B cell (primary cell): ENCODE measurements at regions not wholly inside any gene's neighbourhood (a gene's known extent, or its start where the extent isn't known, plus 50 kb on each side); places are given as distances from the start of the nearest gene placed in this dataset.

Experiments used
- ATAC-seq: fragments of 200-7000 bp; cut with Tn5 transposase; one replicate; pipeline ENCODE4 v1.10.0; 2021; ENCODE audit warnings: low read depth, mild to moderate bottlenecking, moderate number of reproducible peaks, moderate library complexity
- CTCF ChIA-PET: fragments of 350-600 bp; sonication (Branson Sonifier 250); formaldehyde crosslinking; loops from one replicate; lab custom pipeline; 2021; ENCODE audit warnings: antibody characterized with exemption, inconsistent platforms; lab: Charles Lee
- POLR2A ChIA-PET: fragments of 350-600 bp; sonication (Branson Sonifier 250); formaldehyde crosslinking; loops from one replicate; lab custom pipeline; 2021; ENCODE audit warnings: antibody characterized with exemption; lab: Charles Lee
- DNase-seq: peaks from one replicate; pipeline ENCODE4 v3.0.0; 2013
- H2AFZ ChIP-seq: 2 replicates; pipeline ENCODE4 v1.6.1; 2012; ENCODE audit warnings: mild to moderate bottlenecking, low read depth, low read length; ENCODE audit not compliant: insufficient read depth, poor library complexity, severe bottlenecking
- H3K27ac ChIP-seq, 2 donors: 1 replicate in 1 of 2; 2 replicates in 1 of 2; pipeline ENCODE4 v1.5.1; 2012 to 2013; ENCODE audit warnings: low read length in 2 of 2, mild to moderate bottlenecking in 2 of 2, moderate library complexity in 1 of 2
- H3K27me3 ChIP-seq, 4 experiments: fragments of 200-600 bp in 1 of 4; sonication (generic) in 1 of 4; replicated peaks in 1 of 4; 1 replicate in 2 of 4; 2 replicates in 2 of 4; pipeline versions ENCODE4 v1.6.1 to v1.7.0; 2013 to 2016; ENCODE audit warnings: low read length in 3 of 4, mild to moderate bottlenecking in 2 of 4, mixed read lengths in 1 of 4, moderate library complexity in 1 of 4; ENCODE audit not compliant: insufficient read depth in 4 of 4, control insufficient read depth in 3 of 4; ENCODE audit errors: control extremely low read depth in 1 of 4
- H3K36me3 ChIP-seq, 2 experiments: replicated peaks in 1 of 2; 1 replicate in 1 of 2; 2 replicates in 1 of 2; pipeline versions ENCODE4 v1.6.1 to v1.7.1; 2013; ENCODE audit warnings: low read length in 1 of 2; ENCODE audit not compliant: insufficient read depth in 2 of 2, control insufficient read depth in 1 of 2; ENCODE audit errors: control extremely low read depth in 1 of 2, extremely low read depth in 1 of 2
- H3K4me1 ChIP-seq, 2 donors: fragments of 200-600 bp in 1 of 2; sonication (generic) in 1 of 2; 1 replicate in 1 of 2; 2 replicates in 1 of 2; pipeline versions ENCODE4 v1.5.1 to v1.6.1; 2013 to 2017; ENCODE audit warnings: low read length in 2 of 2; ENCODE audit not compliant: control insufficient read depth in 2 of 2, insufficient read depth in 2 of 2
- H3K4me2 ChIP-seq: replicated peaks from 2 replicates; pipeline ENCODE3; 2012; ENCODE audit warnings: mild to moderate bottlenecking, low read depth, low read length; ENCODE audit not compliant: poor library complexity, severe bottlenecking
- H3K4me3 ChIP-seq, 5 experiments: fragments of 200-600 bp in 1 of 5; sonication (generic) in 1 of 5; 1 replicate in 3 of 5; 2 replicates in 2 of 5; pipeline versions ENCODE4 v1.5.1 to v1.7.0; 2011 to 2016; ENCODE audit warnings: low read length in 4 of 5, mild to moderate bottlenecking in 4 of 5, low read depth in 2 of 5, control low read depth in 1 of 5, moderate library complexity in 1 of 5; ENCODE audit not compliant: insufficient read depth in 1 of 5; ENCODE audit errors: control extremely low read depth in 1 of 5, extremely low read depth in 1 of 5
- H3K79me2 ChIP-seq: fragments of 200-600 bp; sonication (generic); one replicate; pipeline ENCODE4 v1.6.0; 2016; ENCODE audit warnings: low read length; ENCODE audit not compliant: control insufficient read depth, insufficient read depth
- H3K9ac ChIP-seq: fragments of 200-600 bp; sonication (generic); 2 replicates; pipeline ENCODE4 v1.6.1; 2017; ENCODE audit warnings: mild to moderate bottlenecking, low read length, moderate library complexity
- H3K9me3 ChIP-seq, 3 donors: one replicate each; pipeline versions ENCODE4 v1.6.1 to v1.7.1; 2013; ENCODE audit warnings: low read length in 2 of 3; ENCODE audit not compliant: control insufficient read depth in 2 of 3, insufficient read depth in 1 of 3; ENCODE audit errors: control extremely low read depth in 1 of 3
- H4K20me1 ChIP-seq: 2 replicates; pipeline ENCODE4 v1.6.0; 2012; ENCODE audit warnings: mild to moderate bottlenecking, low read length; ENCODE audit not compliant: insufficient read depth, control insufficient read depth, poor library complexity, severe bottlenecking
- H3K27ac Mint-ChIP-seq: one replicate; pipeline ENCODE4 v1.8.0; 2021; ENCODE audit warnings: mixed read lengths
- H3K27me3 Mint-ChIP-seq: one replicate; pipeline ENCODE4 v1.8.0; 2021; ENCODE audit warnings: mixed read lengths
- H3K4me1 Mint-ChIP-seq: one replicate; pipeline ENCODE4 v1.8.0; 2021; ENCODE audit warnings: mixed read lengths
- H3K4me3 Mint-ChIP-seq: one replicate; pipeline ENCODE4 v1.8.0; 2021; ENCODE audit warnings: mixed read lengths
- H3K9me3 Mint-ChIP-seq: one replicate; pipeline ENCODE4 v1.8.0; 2022; ENCODE audit warnings: mixed read lengths; ENCODE audit not compliant: insufficient read depth
- CTCF ChIP-seq: fragments of 200-600 bp; IDR thresholded peaks from one replicate; pipeline ENCODE4 v1.8.0; 2022; ENCODE audit warnings: antibody characterized with exemption, mild to moderate bottlenecking
- EZH2 ChIP-seq: IDR thresholded peaks from 2 replicates; pipeline ENCODE4 v1.6.1; 2012; ENCODE audit warnings: borderline replicate concordance, low read depth, mild to moderate bottlenecking, moderate library complexity, low read length; ENCODE audit not compliant: insufficient read depth, poor library complexity, severe bottlenecking
- WGBS: methylation state at CpG from one replicate; pipeline ENCODE4 v1.1.5; 2013; ENCODE audit warnings: missing lambda C conversion rate; ENCODE audit not compliant: insufficient coverage; 5-methylcytosine and 5-hydroxymethylcytosine counted together
- intact Hi-C: fragments of 100-400 bp; cut with micrococcal nuclease; formaldehyde crosslinking; loops from one replicate; pipeline ENCODE4 v1.10.0; 2022

GRCh38 chr10:83932245-83932644 lies 207.1 kb upstream of the GHITM start:
- Histone ChIP-seq H2AFZ (no peak overlapping the region), H3K79me2 (no peaks in the 10 kb centered on the region), H3K9ac (no peak overlapping the region), H3K36me3 (no peaks in the 10 kb centered on the region), H3K4me1 (no peaks in the 10 kb centered on the region), H3K4me2 (no peak overlapping the region), H3K9me3 (no peaks in the 10 kb centered on the region), H3K27me3 (no peaks in the 10 kb centered on the region), H3K27ac (no peak overlapping the region), H4K20me1 (no peaks in the 10 kb centered on the region), H3K4me3 (no peak overlapping the region)
- WGBS: no CpG with 5 or more reads among the region's 2 CpGs
- no peak overlapping the region for H3K27ac Mint-ChIP-seq
- intact Hi-C loops: no loop called here
- H3K4me1 Mint-ChIP-seq: no peaks in the 10 kb centered on the region
- no peak for ATAC-seq
- peaks cover 4% of the 10 kb centered on the region for H3K27me3 Mint-ChIP-seq
- no peak for TF ChIP-seq CTCF
- TF ChIP-seq EZH2: no peak
- CTCF ChIA-PET: no interaction called here
- POLR2A ChIA-PET: no interaction called here
- H3K4me3 Mint-ChIP-seq: no peak overlapping the region
- H3K9me3 Mint-ChIP-seq: no peaks in the 10 kb centered on the region
- DNase-seq: no peak

- Mint-ChIP-seq H3K27ac (no peak overlapping the region), H3K4me3 (no peak overlapping the region), H3K4me1 (no peaks in the 10 kb centered on the region), H3K27me3 (no peaks in the 10 kb centered on the region), H3K9me3 (no peaks in the 10 kb centered on the region)
- WGBS: 100% methylated on average over 1 of the region's 3 CpGs
- H3K9ac ChIP-seq: no peak overlapping the region
- H3K9me3 ChIP-seq: no peaks in the 10 kb centered on the region
- no peak overlapping the region for H3K27ac ChIP-seq
- H3K79me2 ChIP-seq: no peaks in the 10 kb centered on the region
- H3K4me1 ChIP-seq: no peaks in the 10 kb centered on the region
- H2AFZ ChIP-seq: no peak overlapping the region
- no peaks in the 10 kb centered on the region for H3K27me3 ChIP-seq
- no peak for ATAC-seq
- no peak overlapping the region for H3K4me3 ChIP-seq
- no peak for DNase-seq
- no peaks in the 10 kb centered on the region for H4K20me1 ChIP-seq
- no peak overlapping the region for H3K4me2 ChIP-seq
- ChIA-PET CTCF (no interaction called here), POLR2A (no interaction called here)
- intact Hi-C loops: no loop called here
- TF ChIP-seq CTCF (no peak), EZH2 (no peak)
- no peaks in the 10 kb centered on the region for H3K36me3 ChIP-seq
Measured at GRCh38 chr10:83934062-83934461, 205.2 kb upstream of the GHITM start.
